ENCODE measurements at regions not wholly inside any gene's neighbourhood (a gene's known extent, or its start where the extent isn't known, plus 50 kb on each side); places are given as distances from the start of the nearest gene placed in this dataset.

DNA sequence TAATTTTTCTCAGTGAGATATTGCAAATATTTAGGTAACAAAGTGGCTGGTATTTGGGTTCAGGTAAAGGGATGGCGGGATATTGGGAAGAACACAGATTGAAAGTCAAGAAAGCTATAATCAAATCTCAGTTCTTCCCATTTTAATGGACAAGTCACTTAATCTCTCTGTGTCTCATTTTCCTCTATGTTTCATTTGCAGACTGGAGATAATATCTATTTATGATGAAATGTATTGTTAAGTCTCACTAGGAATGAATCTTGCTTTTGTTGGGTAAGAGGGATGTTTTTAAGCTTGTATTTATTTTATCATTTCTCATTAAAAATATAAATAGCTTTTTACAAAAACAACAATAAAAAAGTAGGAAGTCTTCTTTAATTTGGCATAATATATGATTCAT, 175.4 kb downstream of the ISL1 start:
- no peaks in the 10 kb centered on the region for H3K36me3 Mint-ChIP-seq
- peaks cover 10% of the 10 kb centered on the region for H3K9me3 Mint-ChIP-seq
- DNase-seq (ENCODE audit: low spot score in 2 of 2, unreplicated experiment in 2 of 2), result no peak
- H3K27ac Mint-ChIP-seq, result no peak overlapping the region
- TF ChIP-seq, protein P1, sequence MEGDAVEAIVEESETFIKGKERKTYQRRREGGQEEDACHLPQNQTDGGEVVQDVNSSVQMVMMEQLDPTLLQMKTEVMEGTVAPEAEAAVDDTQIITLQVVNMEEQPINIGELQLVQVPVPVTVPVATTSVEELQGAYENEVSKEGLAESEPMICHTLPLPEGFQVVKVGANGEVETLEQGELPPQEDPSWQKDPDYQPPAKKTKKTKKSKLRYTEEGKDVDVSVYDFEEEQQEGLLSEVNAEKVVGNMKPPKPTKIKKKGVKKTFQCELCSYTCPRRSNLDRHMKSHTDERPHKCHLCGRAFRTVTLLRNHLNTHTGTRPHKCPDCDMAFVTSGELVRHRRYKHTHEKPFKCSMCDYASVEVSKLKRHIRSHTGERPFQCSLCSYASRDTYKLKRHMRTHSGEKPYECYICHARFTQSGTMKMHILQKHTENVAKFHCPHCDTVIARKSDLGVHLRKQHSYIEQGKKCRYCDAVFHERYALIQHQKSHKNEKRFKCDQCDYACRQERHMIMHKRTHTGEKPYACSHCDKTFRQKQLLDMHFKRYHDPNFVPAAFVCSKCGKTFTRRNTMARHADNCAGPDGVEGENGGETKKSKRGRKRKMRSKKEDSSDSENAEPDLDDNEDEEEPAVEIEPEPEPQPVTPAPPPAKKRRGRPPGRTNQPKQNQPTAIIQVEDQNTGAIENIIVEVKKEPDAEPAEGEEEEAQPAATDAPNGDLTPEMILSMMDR (IDR thresholded peaks at IDR 0.05; ENCODE audit: unreplicated experiment), result no peak
- H3K4me1 Mint-ChIP-seq, result peaks cover 17% of the 10 kb centered on the region
- H3K27me3 Mint-ChIP-seq (ENCODE audit: low read depth), result no peaks in the 10 kb centered on the region
- H3K4me3 Mint-ChIP-seq, result no peak overlapping the region

DNA sequence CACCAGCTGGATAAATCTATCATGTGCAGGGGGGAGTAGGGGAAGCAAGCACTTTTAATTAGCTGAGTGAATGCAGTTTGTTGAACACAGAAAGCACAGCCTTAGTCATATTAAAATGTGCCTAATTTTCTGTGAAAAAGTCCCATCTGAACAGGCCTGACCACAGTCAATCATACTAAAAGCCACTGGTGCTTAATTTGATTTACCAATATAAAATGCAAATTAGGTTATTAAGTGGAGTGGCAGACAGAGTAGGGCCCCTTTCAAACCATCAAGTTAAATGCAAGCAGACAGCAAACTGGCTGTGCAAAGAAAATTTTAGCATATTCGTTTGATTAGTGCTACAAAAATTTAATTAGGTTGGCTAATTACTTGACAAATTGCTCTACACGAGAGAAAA, 176.1 kb downstream of the ISL1 start:
- Mint-ChIP-seq H3K9me3 (peaks cover 5% of the 10 kb centered on the region), H3K36me3 (no peaks in the 10 kb centered on the region), H3K27me3 (ENCODE audit: low read depth) (no peaks in the 10 kb centered on the region), H3K4me3 (no peak overlapping the region), H3K27ac (no peak overlapping the region), H3K4me1 (peaks cover 20% of the 10 kb centered on the region)
- DNase-seq (ENCODE audit: low spot score in 2 of 2, unreplicated experiment in 2 of 2), result no peak
- TF ChIP-seq, protein P1 (IDR thresholded peaks at IDR 0.05; ENCODE audit: unreplicated experiment), result no peak

DNA sequence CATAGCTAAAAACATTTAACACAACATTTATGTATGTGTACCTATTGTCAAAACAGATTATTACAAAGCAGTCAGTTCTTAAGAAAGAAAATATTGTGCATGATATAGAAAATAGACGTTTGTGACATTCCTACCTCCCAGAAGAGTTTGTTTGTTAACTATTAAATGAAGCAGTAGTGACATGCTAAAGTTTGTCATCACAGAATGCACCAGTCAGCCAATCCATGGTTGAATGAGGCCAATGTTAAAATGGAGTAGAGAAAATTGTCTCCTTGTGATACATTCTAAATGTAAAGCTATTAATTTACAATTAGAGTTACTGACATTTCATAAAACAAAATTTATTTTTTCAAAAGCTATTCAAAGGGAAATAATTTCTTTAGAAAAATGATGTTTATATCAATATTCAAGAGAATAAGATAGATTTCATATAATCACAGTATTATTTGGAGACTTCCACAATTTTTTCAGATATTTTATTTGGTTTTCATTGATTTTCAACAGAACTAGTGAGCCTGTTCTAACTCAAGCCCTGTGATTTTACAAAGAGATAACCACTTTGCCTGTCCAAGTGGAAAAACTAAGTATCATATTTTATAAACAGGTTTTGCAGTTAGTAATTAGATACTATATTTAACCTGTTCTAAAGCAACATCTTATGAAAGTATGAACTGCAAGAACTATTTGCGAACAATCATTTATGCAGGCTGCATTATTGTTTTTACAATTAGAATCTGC, 176.8 kb downstream of the ISL1 start:
- H3K27me3 Mint-ChIP-seq (ENCODE audit: low read depth), result no peaks in the 10 kb centered on the region
- DNase-seq (ENCODE audit: low spot score in 2 of 2, unreplicated experiment in 2 of 2), result no peak
- no peak overlapping the region for H3K27ac Mint-ChIP-seq
- H3K4me3 Mint-ChIP-seq, result no peak overlapping the region
- H3K9me3 Mint-ChIP-seq, result peaks cover 5% of the 10 kb centered on the region
- H3K4me1 Mint-ChIP-seq, result peaks cover 28% of the 10 kb centered on the region
- TF ChIP-seq, protein P1 (IDR thresholded peaks at IDR 0.05; ENCODE audit: unreplicated experiment), result no peak
- H3K36me3 Mint-ChIP-seq, result no peaks in the 10 kb centered on the region

DNA sequence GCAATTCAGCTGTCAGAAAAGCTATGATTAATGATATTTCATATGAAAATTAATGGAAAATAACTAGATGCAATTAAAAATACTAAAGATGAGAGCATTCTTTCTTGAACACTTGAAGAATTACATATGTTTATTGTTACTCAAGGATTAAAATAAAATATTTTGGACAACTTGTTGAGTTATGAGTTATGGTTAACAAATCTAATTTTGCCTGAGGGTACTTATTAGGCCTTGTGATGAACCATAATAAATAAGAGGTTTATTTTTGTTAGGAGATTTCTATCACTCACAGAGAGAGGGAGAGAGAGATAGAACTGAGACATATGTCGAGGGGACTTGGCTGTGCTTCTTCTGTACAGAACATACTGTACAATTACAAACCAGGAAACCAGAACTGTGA, 183.7 kb downstream of the ISL1 start:
- Mint-ChIP-seq H3K4me3 (no peak overlapping the region), H3K4me1 (peaks cover 37% of the 10 kb centered on the region), H3K27ac (peak overlapping the region; percentile 55), H3K9me3 (no peaks in the 10 kb centered on the region), H3K36me3 (no peaks in the 10 kb centered on the region), H3K27me3 (ENCODE audit: low read depth) (no peaks in the 10 kb centered on the region)
- TF ChIP-seq, protein P1 (IDR thresholded peaks at IDR 0.05; ENCODE audit: unreplicated experiment), result no peak
- DNase-seq (ENCODE audit: low spot score in 2 of 2, unreplicated experiment in 2 of 2), result no peak

DNA sequence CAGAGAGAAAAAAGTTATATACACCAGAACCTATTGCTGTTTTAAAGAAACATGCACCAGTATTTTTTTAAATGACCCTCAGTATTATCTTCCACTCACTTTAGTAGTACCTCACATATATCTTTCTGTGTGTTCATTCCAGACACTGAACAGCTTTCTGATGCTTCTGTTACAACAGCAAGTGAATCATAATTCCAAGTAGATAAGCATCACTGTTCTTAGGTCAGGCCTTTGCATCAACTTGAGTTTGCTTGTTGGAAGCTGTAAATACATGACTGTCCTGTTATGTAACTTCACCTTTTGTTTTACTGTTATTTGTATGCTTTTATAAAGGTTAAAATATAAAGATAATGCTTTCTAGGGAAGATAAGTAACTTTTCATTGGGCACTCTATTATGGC, 184.4 kb downstream of the ISL1 start:
- TF ChIP-seq, protein P1 (IDR thresholded peaks at IDR 0.05; ENCODE audit: unreplicated experiment), result no peak
- Mint-ChIP-seq H3K4me1 (peaks cover 37% of the 10 kb centered on the region), H3K27me3 (ENCODE audit: low read depth) (no peaks in the 10 kb centered on the region), H3K9me3 (no peaks in the 10 kb centered on the region), H3K4me3 (no peak overlapping the region), H3K36me3 (no peaks in the 10 kb centered on the region), H3K27ac (peak overlapping the region; percentile 18)
- DNase-seq (ENCODE audit: low spot score in 2 of 2, unreplicated experiment in 2 of 2), result no peak

All from mesothelial cell of epicardium (in vitro differentiated cells).